GM12872 (cell line): ENCODE measurements at regions not wholly inside any gene's neighbourhood (a gene's known extent, or its start where the extent isn't known, plus 50 kb on each side); places are given as distances from the start of the nearest gene placed in this dataset.

Source experiments
- TF ChIP-seq, protein P1 (sequence below): IDR thresholded peaks from 3 replicates; pipeline ENCODE4 v1.5.1; 2011; ENCODE audit warnings: low read depth, mild to moderate bottlenecking, low read length, moderate library complexity; ENCODE audit not compliant: insufficient read depth

DNA sequence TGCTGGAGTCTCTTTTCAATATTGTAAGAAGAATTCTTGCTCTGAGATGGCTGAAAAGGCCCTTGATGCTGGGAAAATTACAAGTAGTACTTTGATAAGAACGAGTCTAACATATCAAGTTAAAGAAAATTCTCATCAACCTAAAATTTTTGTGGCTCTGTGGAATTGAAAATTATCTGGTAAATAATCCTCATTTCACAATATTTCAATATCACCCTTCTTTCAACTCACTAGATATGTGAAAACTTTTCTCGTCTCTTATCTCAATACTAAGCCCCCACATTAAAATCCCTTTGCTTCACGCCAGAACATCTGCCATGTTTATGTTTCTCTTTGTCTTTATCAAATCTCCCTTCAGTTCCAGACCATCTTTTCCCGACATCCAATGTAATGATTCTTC is 448.8 kb downstream of the ZNF516 start:
- TF ChIP-seq, protein P1, sequence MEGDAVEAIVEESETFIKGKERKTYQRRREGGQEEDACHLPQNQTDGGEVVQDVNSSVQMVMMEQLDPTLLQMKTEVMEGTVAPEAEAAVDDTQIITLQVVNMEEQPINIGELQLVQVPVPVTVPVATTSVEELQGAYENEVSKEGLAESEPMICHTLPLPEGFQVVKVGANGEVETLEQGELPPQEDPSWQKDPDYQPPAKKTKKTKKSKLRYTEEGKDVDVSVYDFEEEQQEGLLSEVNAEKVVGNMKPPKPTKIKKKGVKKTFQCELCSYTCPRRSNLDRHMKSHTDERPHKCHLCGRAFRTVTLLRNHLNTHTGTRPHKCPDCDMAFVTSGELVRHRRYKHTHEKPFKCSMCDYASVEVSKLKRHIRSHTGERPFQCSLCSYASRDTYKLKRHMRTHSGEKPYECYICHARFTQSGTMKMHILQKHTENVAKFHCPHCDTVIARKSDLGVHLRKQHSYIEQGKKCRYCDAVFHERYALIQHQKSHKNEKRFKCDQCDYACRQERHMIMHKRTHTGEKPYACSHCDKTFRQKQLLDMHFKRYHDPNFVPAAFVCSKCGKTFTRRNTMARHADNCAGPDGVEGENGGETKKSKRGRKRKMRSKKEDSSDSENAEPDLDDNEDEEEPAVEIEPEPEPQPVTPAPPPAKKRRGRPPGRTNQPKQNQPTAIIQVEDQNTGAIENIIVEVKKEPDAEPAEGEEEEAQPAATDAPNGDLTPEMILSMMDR: no peak

DNA sequence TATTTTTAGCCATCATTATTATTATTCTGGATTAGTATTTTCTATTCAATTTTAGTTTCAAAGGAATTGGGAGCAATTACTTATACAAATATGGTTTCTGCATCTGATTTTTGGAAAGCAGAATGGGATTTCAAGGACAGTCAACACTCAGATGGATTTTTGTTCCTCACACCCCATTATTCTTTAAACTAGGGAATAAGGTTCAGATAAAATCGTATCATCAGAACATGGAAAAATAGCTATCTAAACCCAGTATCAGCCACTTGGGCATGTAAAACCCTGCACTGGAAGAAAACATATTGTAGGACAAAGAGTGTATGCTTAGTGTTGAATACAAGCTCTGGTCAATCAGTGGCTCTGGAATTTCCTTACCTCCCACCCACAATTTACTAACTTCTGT is 452.5 kb downstream of the ZNF516 start:
- TF ChIP-seq, protein P1: no peak

DNA sequence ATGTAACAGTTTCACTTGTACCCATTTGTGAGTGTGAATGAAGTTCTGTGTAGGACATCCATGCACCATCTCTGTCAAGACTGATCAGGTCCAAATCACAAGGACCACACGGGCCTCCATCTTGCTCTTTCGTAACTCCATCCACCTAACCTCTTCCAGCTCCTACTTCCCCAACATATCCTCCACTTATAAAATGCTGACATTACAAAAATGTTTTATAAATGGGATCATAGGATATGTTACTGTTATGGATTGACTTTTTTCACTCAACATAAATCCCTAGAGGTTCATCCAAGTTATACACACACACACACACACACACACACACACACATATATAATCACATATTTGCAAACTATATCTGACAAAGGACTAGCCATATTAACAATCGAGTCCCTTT is 476.8 kb downstream of the ZNF516 start:
- TF ChIP-seq, protein P1: no peak

DNA sequence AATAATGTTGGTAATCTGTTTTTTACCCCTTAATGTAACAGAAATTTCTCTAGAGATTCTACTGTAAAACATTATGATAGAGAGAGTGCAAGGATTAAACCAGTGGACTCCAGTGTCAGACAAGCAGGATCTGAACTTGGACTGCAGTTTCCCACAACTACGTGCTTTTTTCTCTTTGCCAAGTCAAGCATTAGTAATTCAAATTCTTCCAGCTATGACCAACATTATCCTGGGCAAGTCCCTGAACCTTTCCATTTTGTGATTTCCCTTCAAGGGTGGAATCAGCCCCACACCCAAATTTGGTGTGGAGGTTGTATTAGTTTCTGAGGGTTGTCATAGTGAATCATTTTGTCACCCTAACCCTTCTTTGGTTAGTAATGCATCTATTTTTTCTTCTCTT is 482.0 kb downstream of the ZNF516 start:
- TF ChIP-seq, protein P1: no peak

DNA sequence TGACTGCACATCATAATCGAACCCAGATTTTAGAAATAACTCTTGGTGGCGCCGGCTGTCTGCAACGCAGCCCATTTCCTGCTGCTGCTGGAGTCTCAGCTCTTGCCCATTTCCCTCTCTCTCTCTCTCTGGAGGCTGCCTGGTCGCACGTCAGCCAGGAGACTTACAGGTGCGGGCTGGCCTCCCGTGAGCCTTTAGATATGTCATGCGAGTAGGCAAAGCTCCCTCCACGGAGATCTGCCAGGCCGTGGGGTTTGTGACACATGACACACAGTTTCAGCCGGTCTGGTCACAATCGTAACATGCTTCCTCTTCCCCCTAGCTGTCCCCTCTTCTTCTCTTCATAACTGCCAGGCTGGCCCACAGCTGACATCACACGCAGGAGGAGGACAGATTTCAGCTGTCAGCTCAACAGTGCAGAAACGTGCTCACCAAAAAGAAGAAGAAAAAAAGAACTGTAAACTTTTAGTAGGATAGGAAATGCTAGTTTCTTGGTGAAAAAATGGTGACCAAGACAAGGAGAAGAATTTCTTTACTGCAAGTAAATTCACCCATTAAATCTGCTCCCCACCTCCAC is 489.3 kb downstream of the ZNF516 start:
- TF ChIP-seq, protein P1: no peak

DNA sequence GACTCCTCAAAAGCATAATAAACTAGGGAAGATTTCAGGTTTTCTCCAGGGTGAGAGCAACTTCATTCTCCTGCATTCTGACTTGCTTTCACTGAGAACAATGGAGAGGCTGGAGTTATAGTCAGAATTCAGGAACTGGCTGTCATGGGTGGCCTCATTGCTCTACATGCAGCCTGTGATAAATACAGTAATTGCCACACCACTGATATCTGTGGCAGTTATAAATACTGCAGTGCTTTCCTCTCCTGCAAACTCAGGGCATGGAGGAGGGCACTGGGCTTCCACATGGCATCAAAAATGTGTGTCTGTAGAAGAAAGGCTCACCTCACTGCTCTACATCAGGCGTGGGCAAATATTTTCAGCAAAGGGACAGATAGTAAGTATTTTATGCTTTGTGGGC is 510.2 kb downstream of the ZNF516 start:
- TF ChIP-seq, protein P1: no peak

DNA sequence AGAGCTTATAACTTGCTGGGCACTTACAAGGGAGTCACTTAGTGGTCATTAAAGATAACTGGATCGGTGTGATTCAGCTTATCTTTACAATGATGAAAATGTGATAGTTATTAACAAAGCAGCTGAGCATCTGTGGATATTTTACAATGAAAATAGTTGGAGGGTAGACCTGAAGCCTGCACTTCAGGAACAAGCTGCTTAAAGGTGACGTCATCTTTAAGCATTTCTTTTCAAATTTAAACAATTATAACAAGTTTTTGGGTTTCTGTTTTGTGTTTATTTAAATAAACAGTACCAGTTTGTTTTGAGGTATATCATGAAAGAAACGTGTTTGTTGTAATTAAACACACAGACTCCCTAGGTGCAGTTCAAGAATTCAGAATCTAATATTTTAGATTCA is 513.9 kb downstream of the ZNF516 start:
- TF ChIP-seq, protein P1: no peak
